Gastrocnemius medialis (tissue), 4 donors: ENCODE measurements at regions not wholly inside any gene's neighbourhood (a gene's known extent, or its start where the extent isn't known, plus 50 kb on each side); places are given as distances from the start of the nearest gene placed in this dataset.

ENCODE experiments used
- CTCF ChIP-seq, 5 experiments: fragments of 450-650 bp in 3 of 5; fragments of 200-600 bp in 2 of 5; sonication (generic) in 2 of 5; IDR thresholded peaks in 4 of 5; conservative IDR thresholded peaks in 1 of 5; 1 replicate in 4 of 5; 2 replicates in 1 of 5; pipeline ENCODE4 v1.5.1; 2016 to 2019; ENCODE audit warnings: antibody characterized with exemption in 5 of 5, mild to moderate bottlenecking in 3 of 5, moderate library complexity in 3 of 5
- POLR2A ChIP-seq, 2 donors: fragments of 450-650 bp; IDR thresholded peaks; one replicate each; pipeline ENCODE4 v1.6.1; 2017; ENCODE audit warnings: antibody characterized with exemption in 2 of 2, mild to moderate bottlenecking in 2 of 2, moderate library complexity in 2 of 2

DNA sequence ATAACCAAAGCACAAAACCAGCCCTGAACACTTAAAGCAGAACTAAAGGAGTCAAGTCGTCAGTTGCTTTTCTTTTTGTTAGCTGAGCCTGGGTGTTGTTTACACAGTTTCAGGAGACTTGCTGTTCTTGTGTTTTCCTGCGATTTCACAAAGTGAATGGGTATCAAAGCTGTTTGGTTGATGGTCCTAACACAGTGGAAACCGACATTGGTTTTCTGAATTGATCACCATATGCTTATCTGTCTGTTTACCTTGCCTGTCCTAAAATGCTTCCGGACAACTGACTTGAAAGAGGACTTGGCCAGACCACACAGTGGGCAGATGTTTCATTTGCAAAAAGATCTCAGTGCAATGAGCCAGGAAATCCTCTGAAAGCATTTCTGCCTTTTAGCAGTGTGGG, 676.4 kb downstream of the PRELID2 start:
- TF ChIP-seq CTCF (IDR thresholded peaks at IDR 0.05 in 4 of 5, conservative IDR thresholded peaks at IDR 0.05 in 1 of 5) = no peak
- no peak for TF ChIP-seq POLR2A (IDR thresholded peaks at IDR 0.05)
